ENCODE measurements at regions not wholly inside any gene's neighbourhood (a gene's known extent, or its start where the extent isn't known, plus 50 kb on each side); places are given as distances from the start of the nearest gene placed in this dataset.

DNA sequence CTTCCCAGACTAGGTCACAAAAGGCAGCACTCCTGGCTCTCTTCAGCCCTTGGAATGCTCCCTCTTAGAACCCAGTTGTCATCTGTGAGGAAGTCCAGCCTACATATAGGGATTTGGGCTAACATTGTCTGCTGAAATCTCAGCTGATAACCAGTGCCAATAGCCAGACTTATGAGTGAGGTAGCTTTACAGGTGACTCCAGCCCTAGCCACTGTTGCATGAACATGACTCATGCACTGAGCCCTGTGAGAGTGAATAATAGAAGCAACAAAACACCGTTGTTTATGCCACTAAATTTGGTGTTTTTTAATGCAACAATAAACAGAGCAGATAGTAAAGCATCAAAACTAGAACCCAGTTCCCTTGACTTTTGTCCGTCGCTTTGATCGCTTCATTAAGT, 433.2 kb downstream of the STIM2 start:
- no peak overlapping the region for H3K27ac ChIP-seq
- intact Hi-C loops (cut with micrococcal nuclease; ENCODE audit: unreplicated experiment) = no loop called here
- no peak overlapping the region for H3K4me2 ChIP-seq
- BruUV-seq (replicated peaks) = no TSS peak
- no peak overlapping the region for H3K4me3 ChIP-seq
- no peaks in the 10 kb centered on the region for H3K27me3 ChIP-seq (ENCODE audit: insufficient read depth, low read depth)
- H3K9me3 ChIP-seq (ENCODE audit: insufficient read depth, low read depth) = no peaks in the 10 kb centered on the region
- ChIA-PET POLR2A (ENCODE audit: unreplicated experiment) (no interaction called here), CTCF (no interaction called here)
- no peaks in the 10 kb centered on the region for H3K9me2 ChIP-seq (ENCODE audit: insufficient read depth)
- no peaks in the 10 kb centered on the region for H3F3A ChIP-seq (ENCODE audit: insufficient read depth, low read depth)
- no peaks in the 10 kb centered on the region for H3K36me3 ChIP-seq (ENCODE audit: low read depth)
- no peak overlapping the region for H2AFZ ChIP-seq
- DNase-seq = no peak
- no peaks in the 10 kb centered on the region for H4K20me1 ChIP-seq (ENCODE audit: insufficient read depth)
- no peaks in the 10 kb centered on the region for H3K4me1 ChIP-seq (replicated peaks; ENCODE audit: insufficient read depth)
- no peaks in the 10 kb centered on the region for H3K79me2 ChIP-seq (ENCODE audit: low read depth)
- no peak for TF ChIP-seq EZH2 (IDR thresholded peaks at IDR 0.05; ENCODE audit: low read depth)
- TF ChIP-seq, protein P1, sequence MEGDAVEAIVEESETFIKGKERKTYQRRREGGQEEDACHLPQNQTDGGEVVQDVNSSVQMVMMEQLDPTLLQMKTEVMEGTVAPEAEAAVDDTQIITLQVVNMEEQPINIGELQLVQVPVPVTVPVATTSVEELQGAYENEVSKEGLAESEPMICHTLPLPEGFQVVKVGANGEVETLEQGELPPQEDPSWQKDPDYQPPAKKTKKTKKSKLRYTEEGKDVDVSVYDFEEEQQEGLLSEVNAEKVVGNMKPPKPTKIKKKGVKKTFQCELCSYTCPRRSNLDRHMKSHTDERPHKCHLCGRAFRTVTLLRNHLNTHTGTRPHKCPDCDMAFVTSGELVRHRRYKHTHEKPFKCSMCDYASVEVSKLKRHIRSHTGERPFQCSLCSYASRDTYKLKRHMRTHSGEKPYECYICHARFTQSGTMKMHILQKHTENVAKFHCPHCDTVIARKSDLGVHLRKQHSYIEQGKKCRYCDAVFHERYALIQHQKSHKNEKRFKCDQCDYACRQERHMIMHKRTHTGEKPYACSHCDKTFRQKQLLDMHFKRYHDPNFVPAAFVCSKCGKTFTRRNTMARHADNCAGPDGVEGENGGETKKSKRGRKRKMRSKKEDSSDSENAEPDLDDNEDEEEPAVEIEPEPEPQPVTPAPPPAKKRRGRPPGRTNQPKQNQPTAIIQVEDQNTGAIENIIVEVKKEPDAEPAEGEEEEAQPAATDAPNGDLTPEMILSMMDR (conservative IDR thresholded peaks at IDR 0.05) = no peak

DNA sequence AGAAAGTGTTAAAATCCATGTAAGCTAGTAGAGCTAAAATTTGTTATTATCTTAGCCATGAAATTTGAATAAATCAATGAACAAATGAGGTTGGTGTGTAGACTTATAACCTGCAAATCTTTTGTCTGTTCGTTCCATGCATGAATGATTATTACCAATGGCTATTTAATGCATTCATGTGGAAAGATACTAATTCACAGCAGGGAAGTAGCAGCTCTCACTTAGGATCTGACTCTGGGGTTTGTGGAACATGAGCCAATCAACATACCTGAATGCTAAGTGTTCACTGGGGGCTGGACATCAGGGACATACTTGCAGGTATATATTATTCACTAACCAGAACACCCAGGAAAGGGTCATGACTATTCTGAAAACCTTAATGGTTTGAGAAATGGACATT, 444.1 kb downstream of the STIM2 start:
- intact Hi-C loops (cut with micrococcal nuclease; ENCODE audit: unreplicated experiment) = no loop called here
- H3K79me2 ChIP-seq (ENCODE audit: low read depth) = no peaks in the 10 kb centered on the region
- no peaks in the 10 kb centered on the region for H3F3A ChIP-seq (ENCODE audit: insufficient read depth, low read depth)
- TF ChIP-seq EZH2 (IDR thresholded peaks at IDR 0.05; ENCODE audit: low read depth) = no peak
- TF ChIP-seq, protein P1 (conservative IDR thresholded peaks at IDR 0.05) = no peak
- no peaks in the 10 kb centered on the region for H3K4me1 ChIP-seq (replicated peaks; ENCODE audit: insufficient read depth)
- no peaks in the 10 kb centered on the region for H4K20me1 ChIP-seq (ENCODE audit: insufficient read depth)
- no peak overlapping the region for H2AFZ ChIP-seq
- no peak overlapping the region for H3K4me3 ChIP-seq
- no peaks in the 10 kb centered on the region for H3K27me3 ChIP-seq (ENCODE audit: insufficient read depth, low read depth)
- no peak overlapping the region for H3K27ac ChIP-seq
- no peak for DNase-seq
- ChIA-PET POLR2A (ENCODE audit: unreplicated experiment) (no interaction called here), CTCF (interaction anchor here (0.6 kb wide), 1 partner anchor 116 kb away, joined by 5 read pairs; no protein-coding TSS in a partner anchor)
- H3K9me3 ChIP-seq (ENCODE audit: insufficient read depth, low read depth) = no peaks in the 10 kb centered on the region
- no peak overlapping the region for H3K4me2 ChIP-seq
- H3K9me2 ChIP-seq (ENCODE audit: insufficient read depth) = no peaks in the 10 kb centered on the region
- BruUV-seq (replicated peaks) = no TSS peak
- H3K36me3 ChIP-seq (ENCODE audit: low read depth) = no peaks in the 10 kb centered on the region

DNA sequence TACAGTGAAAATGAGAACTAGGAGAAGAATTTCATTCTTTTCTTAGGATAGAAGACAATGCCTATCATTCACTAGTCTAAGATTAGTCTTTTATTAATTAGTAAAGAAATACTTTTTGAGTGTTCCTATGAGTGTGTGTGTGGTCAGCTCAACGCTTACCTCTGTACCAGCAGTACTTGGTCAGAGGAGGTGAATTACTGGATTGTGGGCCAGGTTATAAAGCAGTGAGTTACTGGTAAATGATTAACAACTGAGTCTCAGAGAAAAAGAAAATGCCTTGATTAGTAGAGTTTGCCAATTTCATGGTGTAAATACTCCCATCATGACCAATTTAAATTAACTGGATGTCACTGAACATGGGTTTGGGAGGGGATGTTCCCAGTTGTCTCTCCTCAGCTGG, 444.6 kb downstream of the STIM2 start:
- BruUV-seq (replicated peaks) = no TSS peak
- H3K27ac ChIP-seq = no peak overlapping the region
- no peaks in the 10 kb centered on the region for H3K27me3 ChIP-seq (ENCODE audit: insufficient read depth, low read depth)
- no peak for DNase-seq
- H3F3A ChIP-seq (ENCODE audit: insufficient read depth, low read depth) = no peaks in the 10 kb centered on the region
- CTCF ChIA-PET = no interaction called here
- no peak overlapping the region for H3K4me3 ChIP-seq
- TF ChIP-seq, protein P1 (conservative IDR thresholded peaks at IDR 0.05) = no peak
- no peak for TF ChIP-seq EZH2 (IDR thresholded peaks at IDR 0.05; ENCODE audit: low read depth)
- H3K4me1 ChIP-seq (replicated peaks; ENCODE audit: insufficient read depth) = no peaks in the 10 kb centered on the region
- H2AFZ ChIP-seq = no peak overlapping the region
- intact Hi-C loops (cut with micrococcal nuclease; ENCODE audit: unreplicated experiment) = no loop called here
- no peaks in the 10 kb centered on the region for H3K36me3 ChIP-seq (ENCODE audit: low read depth)
- no peaks in the 10 kb centered on the region for H3K9me2 ChIP-seq (ENCODE audit: insufficient read depth)
- H3K9me3 ChIP-seq (ENCODE audit: insufficient read depth, low read depth) = no peaks in the 10 kb centered on the region
- POLR2A ChIA-PET (ENCODE audit: unreplicated experiment) = no interaction called here
- H3K4me2 ChIP-seq = no peak overlapping the region
- H4K20me1 ChIP-seq (ENCODE audit: insufficient read depth) = no peaks in the 10 kb centered on the region
- H3K79me2 ChIP-seq (ENCODE audit: low read depth) = no peaks in the 10 kb centered on the region
